Endothelial cell of umbilical vein (primary cell): ENCODE measurements at regions not wholly inside any gene's neighbourhood (a gene's known extent, or its start where the extent isn't known, plus 50 kb on each side); places are given as distances from the start of the nearest gene placed in this dataset.
A peak's percentile ranks its signal among the peaks of the same experiment; 100 is the strongest.

ENCODE experiments used
- CTCF ChIP-seq, 2 donors: IDR thresholded peaks; 1 replicate in 1 of 2; 2 replicates in 1 of 2; pipeline ENCODE4 v1.5.1; 2011; ENCODE audit warnings: low read length in 2 of 2, mild to moderate bottlenecking in 2 of 2, moderate library complexity in 2 of 2, control low read depth in 1 of 2, inconsistent platforms in 1 of 2, low read depth in 1 of 2; ENCODE audit not compliant: insufficient read depth in 1 of 2; ENCODE audit errors: extremely low read depth in 1 of 2
- EZH2 ChIP-seq: IDR thresholded peaks from 2 replicates; pipeline ENCODE4 v1.6.1; 2012; ENCODE audit warnings: borderline replicate concordance, low read depth, mild to moderate bottlenecking, moderate library complexity, low read length, inconsistent platforms; ENCODE audit not compliant: severe bottlenecking
- FOS ChIP-seq: IDR thresholded peaks from 2 replicates; pipeline ENCODE4 v1.6.1; 2011; ENCODE audit warnings: mild to moderate bottlenecking, low read length, moderate library complexity, borderline replicate concordance; ENCODE audit not compliant: insufficient read depth
- GATA2 ChIP-seq: IDR thresholded peaks from 2 replicates; pipeline ENCODE4 v1.7.0; 2011; ENCODE audit warnings: low read depth, mild to moderate bottlenecking, moderate library complexity, mixed read lengths, low read length; ENCODE audit not compliant: insufficient read length, insufficient read depth
- JUN ChIP-seq: IDR thresholded peaks from 2 replicates; pipeline ENCODE4 v1.6.1; 2011; ENCODE audit warnings: borderline replicate concordance, low read depth; ENCODE audit not compliant: insufficient read length, insufficient read depth
- MAX ChIP-seq: IDR thresholded peaks from 2 replicates; pipeline ENCODE4 v1.6.1; 2011; ENCODE audit not compliant: insufficient read depth, insufficient read length
- MYC ChIP-seq: IDR thresholded peaks from one replicate; pipeline ENCODE4 v1.6.1; 2011; ENCODE audit warnings: mild to moderate bottlenecking, low read depth, low read length
- POLR2A ChIP-seq: IDR thresholded peaks from 2 replicates; pipeline ENCODE4 v1.6.1; 2012; ENCODE audit warnings: low read depth, mild to moderate bottlenecking, control low read depth, low read length
- POLR2AphosphoS5 ChIP-seq: IDR thresholded peaks from 2 replicates; pipeline ENCODE4 v1.6.1; 2012; ENCODE audit warnings: low read depth, mild to moderate bottlenecking, control low read depth, low read length, moderate library complexity; ENCODE audit not compliant: insufficient read depth

GRCh38 chr17:69828087-69828486, 246.9 kb upstream of the KCNJ16 start:
- TF ChIP-seq CTCF (IDR thresholded peaks at IDR 0.05; ENCODE audit: extremely low read depth in 1 of 2, insufficient read depth in 1 of 2, low read depth in 1 of 2, low read length in 2 of 2) (no peak), MYC (no peak), POLR2A (no peak), EZH2 (no peak), POLR2AphosphoS5 (peak; percentile 73), MAX (peak; percentile 50), FOS (peak; percentile 90), JUN (peak; percentile 79), GATA2 (no peak)
